ENCODE measurements at regions not wholly inside any gene's neighbourhood (a gene's known extent, or its start where the extent isn't known, plus 50 kb on each side); places are given as distances from the start of the nearest gene placed in this dataset.

DNA sequence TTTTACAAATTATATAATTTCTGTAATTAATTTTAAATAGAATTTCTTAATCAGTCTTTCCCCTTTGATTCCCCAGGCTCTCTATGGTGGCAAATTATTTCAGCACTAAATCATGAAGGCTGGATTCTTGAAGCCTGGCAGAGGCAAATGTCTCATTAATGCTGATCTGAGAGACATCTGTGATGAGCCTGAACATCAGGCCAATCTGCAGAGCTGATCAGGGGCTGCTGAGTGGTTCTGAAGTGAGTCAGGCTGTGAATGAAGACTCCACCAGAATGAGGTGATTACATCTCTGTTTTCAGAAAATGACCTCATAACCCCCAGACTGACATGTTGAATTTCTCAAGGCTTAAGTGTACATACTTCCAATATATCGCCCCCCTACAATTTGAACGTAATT is 124.2 kb upstream of the MIS18BP1 start:
- no peak for TF ChIP-seq EZH2phosphoT487 (IDR thresholded peaks at IDR 0.05; ENCODE audit: insufficient read depth, low read depth)
- TF ChIP-seq EZH2 (IDR thresholded peaks at IDR 0.05; ENCODE audit: insufficient read depth, poor library complexity, severe bottlenecking) = no peak
